ENCODE measurements at regions not wholly inside any gene's neighbourhood (a gene's known extent, or its start where the extent isn't known, plus 50 kb on each side); places are given as distances from the start of the nearest gene placed in this dataset.
"Not testable (repeated sequence)": the region's sequence is repeated elsewhere in the genome, so short reads cannot be mapped to it uniquely, and the experiment has no call there.

DNA sequence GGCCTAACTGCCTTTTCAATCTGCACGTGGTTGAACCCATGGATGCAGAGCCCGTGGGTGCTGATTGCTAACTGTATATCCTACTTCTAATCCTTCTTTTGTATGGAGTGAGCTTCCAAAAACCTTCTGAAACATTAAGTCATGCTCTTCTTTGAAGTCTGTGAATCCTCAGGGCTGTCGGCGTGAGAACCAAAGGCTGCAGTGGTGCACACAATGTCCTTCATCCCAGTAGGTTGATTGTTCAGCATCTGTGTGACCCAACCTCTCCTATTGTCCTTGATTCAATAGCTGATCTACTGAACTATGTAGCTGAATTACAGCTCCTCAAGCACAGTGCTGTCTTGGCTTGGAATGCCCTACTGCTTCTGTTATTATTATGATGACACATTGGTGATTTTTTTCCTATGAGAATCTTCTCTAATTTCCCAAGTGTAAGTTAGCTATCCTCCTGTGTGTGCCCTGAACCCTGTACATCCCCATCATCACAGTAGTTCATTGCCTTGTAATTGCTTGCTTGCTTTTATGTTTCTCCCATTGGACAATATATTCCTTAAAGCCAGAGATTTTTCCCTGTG, 294.6 kb downstream of the TRIML1 start:
- no peak for DNase-seq (ENCODE audit: low spot score)

DNA sequence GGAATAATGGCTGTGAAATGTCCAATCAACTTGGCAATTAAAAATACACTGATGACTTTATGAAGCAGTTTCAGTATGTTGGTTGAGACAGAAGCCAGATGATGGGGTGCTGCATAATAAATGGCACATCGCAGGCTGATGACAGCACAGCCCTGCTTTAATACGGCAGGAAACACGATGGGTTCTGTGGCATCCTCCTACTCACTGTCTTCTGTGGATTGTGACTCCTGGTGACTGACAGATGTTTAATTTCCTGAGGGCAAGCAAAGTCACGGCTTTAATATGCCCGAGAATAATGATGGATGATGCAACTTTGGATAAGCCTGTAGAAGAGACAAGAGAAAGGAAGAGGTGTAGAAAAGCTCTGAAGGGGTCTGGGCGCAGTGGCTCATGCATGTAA, 295.4 kb downstream of the TRIML1 start:
- no peak for DNase-seq (ENCODE audit: low spot score)

DNA sequence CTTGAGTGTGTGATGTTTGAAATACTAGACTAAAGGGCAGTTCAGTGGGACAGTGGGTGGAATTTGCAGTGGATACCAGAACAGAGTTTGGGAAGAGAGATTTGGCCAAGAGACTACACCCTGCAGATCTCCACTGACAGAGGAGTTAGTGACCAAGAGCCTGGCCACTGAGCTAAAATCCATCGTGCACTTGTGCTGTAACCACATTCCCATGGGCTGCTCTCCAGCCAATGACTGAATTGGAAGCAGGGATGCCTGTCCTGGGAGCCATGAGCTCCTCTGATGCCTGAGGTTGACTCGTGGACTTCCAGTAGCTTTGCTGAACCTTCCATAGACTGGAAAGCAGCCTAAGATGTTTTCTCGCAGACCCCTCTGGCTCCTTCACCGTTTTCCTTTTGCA, 296.1 kb downstream of the TRIML1 start:
- no peak for DNase-seq (ENCODE audit: low spot score)

DNA sequence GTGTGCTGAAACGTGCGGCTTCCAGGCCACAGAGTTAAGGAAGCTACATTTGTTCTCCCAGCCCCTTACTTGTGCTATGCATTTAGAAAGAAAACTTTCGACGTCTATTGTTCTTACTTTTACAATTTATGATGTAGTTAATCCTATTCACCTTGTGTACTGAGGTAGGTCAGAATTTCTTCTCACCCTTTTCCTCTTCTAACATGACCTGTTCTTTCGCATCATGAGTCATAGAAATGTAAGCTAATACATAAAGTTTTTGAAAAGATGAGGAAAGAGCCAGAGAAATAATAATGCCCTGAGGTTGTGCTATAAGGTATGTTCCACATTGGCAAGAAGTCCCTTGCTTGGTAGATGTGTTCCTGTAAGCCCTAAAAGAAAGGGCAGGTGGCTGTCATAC, 298.3 kb downstream of the TRIML1 start:
- DNase-seq (ENCODE audit: low spot score) = no peak

DNA sequence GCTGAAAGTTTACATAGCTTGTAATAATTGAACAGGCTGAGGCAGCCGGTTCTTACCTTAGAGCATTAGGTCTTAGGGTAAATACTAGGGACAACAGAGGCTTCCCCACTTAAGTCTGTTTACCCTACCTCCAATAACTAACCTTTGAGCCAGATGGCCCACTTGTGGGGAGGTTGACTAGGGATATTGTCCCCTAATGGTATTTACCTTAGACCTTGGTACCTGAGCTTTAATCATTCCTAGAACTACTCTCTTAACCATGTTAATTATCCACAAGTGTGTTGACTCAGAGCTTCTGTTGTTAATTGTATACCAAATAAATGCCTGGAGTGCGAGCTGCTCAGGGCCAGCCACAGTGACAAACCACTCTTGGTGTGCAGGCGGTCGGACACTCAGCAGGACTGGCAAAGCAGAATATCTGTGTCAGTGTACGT, 299.2 kb downstream of the TRIML1 start:
- not testable (repeated sequence) for DNase-seq (ENCODE audit: low spot score)

DNA sequence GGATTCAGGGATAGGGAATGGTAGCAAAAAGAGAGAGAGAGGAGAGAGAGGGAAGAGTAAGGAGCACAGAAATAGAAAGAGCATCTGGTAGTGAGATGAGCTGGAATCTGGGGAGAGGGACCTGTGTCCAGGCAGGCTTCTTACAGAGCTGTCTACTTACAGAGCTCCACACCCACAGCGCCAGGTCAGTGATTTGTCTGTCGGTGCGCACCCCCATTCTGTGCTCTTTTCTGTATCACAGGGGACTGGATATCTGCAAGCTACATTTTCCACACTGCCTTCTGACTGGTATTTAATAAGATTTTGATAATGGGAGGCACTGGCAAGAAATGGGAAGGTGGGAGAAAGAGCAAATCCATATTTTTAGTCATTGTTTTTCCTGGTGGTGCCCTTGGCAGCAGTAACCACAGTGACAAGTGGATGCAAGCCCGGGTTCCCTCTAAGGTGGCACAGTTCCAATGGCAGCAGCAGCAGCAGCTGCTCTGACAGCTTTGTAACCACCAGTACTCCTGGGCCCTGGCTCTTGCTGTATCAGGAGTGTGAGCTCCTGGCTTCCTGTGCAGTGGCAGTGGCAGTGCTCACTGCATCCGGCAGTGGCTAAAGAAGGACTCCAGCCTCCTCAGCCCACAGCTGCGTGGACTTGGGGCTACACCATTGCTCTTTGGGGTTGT, 300.5 kb downstream of the TRIML1 start:
- no peak for DNase-seq (ENCODE audit: low spot score)

DNA sequence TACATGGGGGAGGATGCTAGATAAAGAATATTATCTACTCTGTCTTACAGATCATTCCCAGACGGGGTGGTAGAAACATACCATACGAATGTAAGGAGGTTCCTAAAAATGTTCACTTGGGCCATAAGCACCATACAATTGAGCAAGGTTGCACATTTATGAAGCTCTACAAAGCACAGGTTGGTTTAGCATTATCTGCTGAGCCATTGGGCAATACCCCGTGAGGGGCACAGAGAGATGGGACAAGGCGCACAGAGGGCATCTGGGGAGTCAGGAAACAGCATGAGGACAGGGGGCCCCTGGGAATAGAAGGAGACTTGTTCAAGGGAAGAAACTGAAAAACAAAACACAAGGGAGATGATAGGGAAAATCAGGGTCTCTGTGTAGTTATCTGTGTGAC, 305.3 kb downstream of the TRIML1 start:
- no peak for DNase-seq (ENCODE audit: low spot score)

DNA sequence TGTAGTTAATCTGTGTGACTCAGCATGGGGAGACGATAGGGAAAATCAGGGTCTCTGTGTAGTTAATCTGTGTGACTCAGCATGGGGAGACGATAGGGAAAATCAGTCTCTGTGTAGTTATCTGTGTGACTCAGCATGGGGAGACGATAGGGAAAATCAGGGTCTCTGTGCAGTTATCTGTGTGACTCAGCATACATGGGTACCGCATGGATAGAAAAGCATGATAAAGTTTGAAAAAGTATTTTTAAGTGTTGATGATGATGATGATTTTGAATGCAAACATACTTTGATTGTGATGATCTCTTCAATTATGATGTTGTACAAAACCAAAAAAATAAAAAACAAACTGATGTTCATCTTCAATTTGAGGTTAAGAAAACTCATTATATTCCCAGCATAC, 309.8 kb downstream of the TRIML1 start:
- not testable (repeated sequence) for DNase-seq (ENCODE audit: low spot score)

DNA sequence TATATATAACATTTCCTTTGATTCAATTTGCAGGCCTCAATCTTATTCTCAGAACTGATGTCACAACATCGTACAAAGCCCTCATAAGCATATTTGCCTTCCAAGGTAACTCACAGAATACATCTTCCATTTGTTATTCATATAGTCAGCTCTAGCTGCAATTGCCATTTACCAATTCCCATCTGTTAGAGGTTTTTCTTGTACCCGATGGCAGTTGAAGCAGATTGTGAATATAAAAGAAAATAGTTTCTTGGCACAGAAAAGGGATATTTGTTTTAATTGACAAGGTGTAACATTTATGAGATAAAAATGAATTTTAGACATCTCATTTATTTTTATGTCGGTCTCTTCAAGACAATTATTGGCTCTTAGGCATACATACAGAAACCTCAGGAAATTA, 311.3 kb downstream of the TRIML1 start:
- no peak for DNase-seq (ENCODE audit: low spot score)

DNA sequence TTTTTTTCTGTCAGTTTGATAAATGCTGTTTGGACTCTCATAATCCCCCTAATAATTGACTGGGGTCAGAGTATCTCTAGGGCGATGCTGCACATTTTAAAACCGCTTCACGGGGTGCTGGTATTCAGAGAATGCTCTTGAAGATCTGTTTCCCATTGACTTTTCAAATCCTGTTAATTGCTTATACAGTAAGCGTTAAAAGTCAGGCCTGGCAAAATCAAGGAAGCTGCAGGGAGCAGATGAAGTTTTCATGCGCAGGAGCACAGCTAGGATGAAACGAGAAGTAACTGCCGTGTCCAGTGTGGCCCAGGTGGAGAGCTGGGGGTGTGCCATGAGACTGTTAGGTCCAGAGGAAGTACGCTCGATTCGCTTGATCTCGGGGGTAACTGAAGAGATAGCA, 312.9 kb downstream of the TRIML1 start:
- DNase-seq (ENCODE audit: low spot score) = no peak

DNA sequence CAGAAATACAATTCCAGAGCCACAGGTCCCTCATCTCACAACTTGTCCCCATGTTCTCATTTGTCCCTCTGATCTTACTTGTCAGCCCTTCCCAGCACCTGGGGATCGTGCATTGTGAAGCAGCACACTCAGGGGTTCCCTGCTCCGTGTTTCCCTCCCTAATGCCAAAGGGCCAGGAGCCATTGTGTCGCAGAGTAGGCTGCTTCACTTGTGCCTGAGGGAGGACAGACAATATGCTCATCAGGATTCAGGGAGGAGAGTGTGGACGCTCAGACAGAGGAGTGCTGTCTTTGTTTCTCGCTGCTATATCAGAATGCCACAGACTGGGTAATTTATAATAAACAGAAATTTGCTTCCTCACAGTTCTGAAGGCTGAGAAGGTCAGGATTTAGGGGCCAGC, 315.3 kb downstream of the TRIML1 start:
- no peak for DNase-seq (ENCODE audit: low spot score)

DNA sequence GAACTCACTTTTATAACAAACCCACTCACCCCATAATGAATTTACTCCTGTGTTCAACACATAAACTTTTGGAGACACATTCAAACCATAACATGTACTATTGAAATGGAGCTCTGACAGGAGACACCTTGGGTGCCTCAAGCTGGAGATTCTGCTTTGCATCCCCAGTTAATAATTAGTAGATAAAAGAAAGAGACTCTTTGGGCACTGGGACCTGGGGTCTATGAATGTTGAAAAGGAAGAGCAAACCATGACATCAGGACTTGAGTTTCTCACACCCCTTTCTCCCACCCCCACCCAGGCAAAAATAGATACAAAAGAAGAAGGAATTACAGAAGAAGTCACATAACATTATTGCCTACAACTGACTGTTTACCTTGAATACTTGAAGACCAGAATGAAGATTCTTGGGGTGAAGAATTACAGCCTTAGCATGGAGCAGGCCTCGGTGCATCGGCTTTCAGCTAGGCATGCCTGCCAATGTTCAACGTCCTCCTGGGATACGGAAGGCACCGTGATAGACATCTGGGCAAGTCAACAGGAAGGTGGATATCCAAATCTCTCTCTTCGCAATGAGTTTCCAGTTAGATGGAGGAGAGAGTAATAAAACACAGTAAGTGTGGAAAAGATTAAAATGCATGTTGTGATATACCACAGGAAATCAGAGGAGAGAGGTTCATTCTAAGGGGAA, 316.0 kb downstream of the TRIML1 start:
- no peak for DNase-seq (ENCODE audit: low spot score)

DNA sequence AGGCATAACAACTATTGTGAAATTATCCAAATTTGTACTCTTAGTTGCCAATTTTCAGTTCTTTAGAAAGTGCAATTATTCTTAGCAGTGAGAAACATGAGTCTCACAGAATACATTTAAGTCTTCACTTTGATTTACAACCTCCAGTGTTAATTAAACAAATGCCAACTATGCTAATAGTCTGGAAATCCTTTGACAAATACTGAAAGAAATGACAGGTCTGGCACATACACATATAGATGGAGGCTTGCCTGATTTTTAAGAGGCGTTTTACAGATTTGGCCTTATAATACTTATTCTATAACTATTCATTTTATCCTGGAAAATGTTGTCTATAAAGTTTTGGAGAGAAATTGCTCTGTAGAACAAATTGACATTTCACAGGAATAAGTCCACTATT, 320.1 kb downstream of the TRIML1 start:
- DNase-seq (ENCODE audit: low spot score) = no peak

DNA sequence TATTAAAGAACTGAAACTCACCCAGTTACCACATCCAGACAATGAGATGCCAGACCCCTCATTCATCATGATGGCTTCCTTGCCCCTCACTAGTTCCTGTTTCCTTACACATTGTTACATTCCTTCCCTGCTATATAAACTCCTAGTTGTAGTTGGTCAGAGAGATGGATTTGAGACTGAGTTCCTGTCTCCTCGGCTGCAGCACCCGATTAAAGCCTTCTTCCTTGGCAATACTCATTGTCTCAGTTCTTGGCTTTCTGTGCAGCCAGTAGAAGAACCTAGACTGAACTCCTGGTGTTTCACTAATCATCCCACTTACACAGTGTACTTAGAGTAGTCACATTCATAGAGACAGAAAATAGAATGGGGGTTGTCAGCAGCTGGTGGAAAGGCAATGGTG, 324.7 kb downstream of the TRIML1 start:
- DNase-seq (ENCODE audit: low spot score) = no peak

DNA sequence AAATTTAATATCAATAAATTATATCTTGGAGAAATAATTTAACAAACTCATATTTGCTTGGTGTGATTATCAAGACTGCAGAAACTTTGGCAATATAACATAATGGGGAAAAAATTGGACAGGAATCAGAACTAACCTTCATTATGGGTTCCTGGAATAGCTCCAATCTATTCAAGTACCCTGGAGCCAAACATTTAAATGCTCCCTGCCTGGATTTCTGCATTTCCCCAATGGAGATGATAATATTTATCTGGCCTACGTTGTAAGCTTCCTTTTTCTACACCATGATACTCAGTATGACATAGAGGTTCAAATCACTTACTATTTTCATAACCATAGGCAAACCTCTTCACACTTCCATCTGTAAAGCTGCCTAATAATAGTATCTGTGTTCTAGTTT, 326.8 kb downstream of the TRIML1 start:
- DNase-seq (ENCODE audit: low spot score) = no peak

DNA sequence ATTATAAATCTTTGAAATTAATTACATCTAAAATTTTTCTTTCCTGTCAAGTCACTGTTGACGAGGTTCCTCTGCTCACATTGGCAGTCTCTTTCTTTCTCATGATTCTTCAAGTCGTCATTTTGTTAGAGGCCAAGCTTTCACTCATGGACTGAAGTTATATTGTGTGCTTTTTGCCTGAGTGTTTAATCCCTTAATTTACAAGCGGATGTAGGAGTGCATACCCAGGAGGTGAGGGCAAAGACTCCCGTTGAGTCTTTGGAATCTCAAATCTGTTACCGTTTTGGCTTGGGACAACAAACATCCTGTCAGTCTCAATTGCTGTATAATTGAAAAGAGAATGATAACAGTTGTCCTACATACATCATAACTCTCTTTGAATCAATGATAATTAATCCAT, 345.0 kb downstream of the TRIML1 start:
- no peak for DNase-seq (ENCODE audit: low spot score)

DNA sequence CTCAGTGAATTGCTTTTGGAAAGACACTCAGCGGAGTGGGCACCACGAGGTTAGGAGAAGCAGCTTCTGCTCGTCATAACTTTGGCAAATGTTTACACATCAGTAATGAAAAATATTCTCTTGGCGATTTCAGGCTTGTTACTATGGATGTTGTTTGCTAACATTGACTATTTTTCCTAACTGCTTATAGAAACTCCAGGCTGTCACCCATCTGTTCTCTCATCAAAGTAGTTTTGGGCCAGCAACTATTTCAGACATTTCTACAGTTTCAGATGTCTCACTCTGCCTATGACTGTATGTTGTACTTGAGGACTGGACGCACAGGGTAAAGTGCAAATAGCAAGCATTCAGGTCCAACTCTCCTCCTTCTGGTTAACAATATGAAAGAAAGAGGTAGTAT, 346.7 kb downstream of the TRIML1 start:
- DNase-seq (ENCODE audit: low spot score) = no peak

DNA sequence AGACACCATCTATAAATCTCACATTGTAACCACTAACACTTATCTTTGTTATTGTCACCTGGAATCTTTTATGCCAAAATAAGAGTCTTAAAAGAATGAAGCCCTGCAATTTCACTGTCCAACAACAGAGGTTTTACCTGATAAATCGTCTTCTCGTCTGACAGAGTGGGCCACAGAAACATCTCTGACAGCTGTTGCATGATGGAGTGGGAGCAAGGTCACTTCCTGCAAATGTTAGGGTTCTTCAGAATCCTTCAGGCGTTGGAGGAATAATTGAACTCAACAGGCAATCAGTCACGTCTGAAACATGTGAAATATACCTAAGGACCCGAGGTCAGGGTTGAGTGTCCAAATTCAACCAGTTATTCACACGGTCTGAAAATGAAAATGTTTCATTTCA, 353.6 kb downstream of the TRIML1 start:
- no peak for DNase-seq (ENCODE audit: low spot score)

DNA sequence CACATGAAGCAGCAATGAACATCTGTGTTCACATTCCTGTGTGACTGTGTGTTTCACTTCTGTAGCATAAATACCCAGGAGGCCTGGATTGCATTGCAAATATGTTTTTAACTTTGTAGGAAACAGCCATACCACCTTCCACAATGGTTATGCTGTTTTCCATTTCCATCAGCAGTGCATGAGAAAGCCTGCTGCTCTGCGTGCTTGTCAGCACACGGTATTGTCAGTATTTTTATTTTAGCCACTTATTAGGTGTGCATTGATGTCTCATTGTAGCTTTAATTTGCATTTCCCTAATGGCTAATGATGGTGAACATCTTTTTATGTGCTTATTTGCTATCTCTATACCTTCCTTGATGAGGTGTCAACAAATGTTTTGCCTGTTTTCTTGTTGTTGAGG, 355.9 kb downstream of the TRIML1 start:
- no peak for DNase-seq (ENCODE audit: low spot score)

DNA sequence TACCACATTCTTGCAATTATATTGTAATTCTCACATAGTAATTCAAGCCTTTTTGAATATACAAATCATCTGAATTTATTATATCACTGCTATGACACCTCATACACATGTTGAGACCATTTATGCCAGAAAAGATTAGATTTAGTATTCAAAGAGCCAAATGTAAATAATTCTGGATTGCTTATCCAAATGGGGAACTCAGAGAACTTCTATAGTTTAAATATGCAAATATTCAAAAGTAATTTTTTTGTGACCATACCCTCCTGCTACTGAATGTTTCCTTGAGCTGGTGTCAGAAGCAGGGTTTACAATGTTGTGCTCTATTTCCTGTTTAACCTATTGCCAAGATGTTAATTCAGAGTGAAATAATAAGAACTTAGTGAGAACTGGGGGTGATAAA, 372.2 kb downstream of the TRIML1 start:
- DNase-seq (ENCODE audit: low spot score) = no peak

DNA sequence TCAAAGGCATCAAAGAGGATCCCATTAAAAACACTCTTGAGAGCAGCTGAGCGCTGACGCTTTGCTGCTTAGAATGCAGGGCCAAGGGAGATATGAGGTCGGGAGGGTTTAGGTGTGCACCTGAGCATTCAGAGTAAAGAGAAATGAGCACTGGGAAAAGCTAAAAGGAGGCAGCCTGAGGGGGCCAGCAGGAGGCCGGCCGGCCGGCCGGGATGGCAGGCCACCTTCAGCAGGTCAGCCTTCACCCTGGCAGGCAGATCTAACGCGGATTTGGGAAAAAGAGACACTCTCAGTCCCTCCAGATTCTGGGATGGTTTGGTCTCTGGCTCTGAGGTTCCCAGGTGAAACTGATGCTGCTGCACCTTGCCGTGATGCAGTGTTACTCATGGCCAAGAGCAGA, 393.5 kb downstream of the TRIML1 start:
- DNase-seq (ENCODE audit: low spot score) = no peak

DNA sequence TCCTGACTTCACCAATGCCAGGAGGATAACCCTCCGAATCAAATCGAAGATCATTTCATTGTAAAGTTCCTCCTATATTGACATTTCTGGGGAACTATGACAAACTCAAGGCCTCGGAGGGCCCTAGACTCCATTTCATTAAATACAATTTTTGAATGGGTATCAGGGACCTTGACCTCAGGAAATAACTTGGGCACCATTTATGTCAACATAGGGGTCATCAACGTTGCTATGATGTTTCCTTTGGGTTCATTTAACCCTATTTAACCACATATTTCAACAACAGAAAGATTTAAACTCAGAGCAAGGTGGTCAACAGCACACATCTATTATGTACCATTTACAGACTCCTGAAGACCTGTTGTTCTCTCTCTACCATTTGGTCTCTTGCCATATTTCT, 395.1 kb downstream of the TRIML1 start:
- no peak for DNase-seq (ENCODE audit: low spot score)

DNA sequence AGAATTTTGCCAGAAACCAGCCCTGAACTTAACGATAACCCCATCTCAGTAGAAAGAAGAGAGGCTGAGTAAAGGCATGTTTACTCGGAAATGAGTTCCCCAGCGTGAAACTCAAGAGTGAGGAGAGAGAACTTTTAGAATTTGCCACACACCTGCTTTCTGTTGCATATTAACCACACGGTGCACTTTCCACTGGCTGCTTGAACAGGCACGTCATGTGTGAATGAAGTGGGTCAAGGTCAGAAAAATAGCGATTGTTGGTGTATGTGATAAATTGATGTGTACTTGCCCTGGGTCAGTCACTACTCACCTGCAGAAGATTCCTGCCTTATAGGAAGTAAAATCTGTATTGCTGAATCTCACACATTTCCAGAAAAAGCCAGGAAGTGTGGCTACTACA, 395.7 kb downstream of the TRIML1 start:
- DNase-seq (ENCODE audit: low spot score) = no peak
